ENCODE measurements at regions not wholly inside any gene's neighbourhood (a gene's known extent, or its start where the extent isn't known, plus 50 kb on each side); places are given as distances from the start of the nearest gene placed in this dataset.

- TF ChIP-seq POLR2AphosphoS5 (IDR thresholded peaks at IDR 0.05) (no peak), CTCF (IDR thresholded peaks at IDR 0.05) (no peak), POLR2A (IDR thresholded peaks at IDR 0.05) (no peak)
These were observed 243.8 kb downstream of the ZNF621 start for GRCh38 chr3:40768536-40768935.

Data from breast epithelium (tissue), 3 donors.